Endothelial cell (in vitro differentiated cells): ENCODE measurements at regions not wholly inside any gene's neighbourhood (a gene's known extent, or its start where the extent isn't known, plus 50 kb on each side); places are given as distances from the start of the nearest gene placed in this dataset.

Experiments
- DNase-seq: peaks from one replicate; pipeline ENCODE4 v3.0.0; 2021; ENCODE audit warnings: low spot score
- H3K27ac Mint-ChIP-seq: one replicate; pipeline ENCODE4 v1.8.0; 2021; ENCODE audit warnings: mixed read lengths, inconsistent platforms; ENCODE audit not compliant: unreplicated experiment
- H3K27me3 Mint-ChIP-seq: one replicate; pipeline ENCODE4 v1.8.0; 2021; ENCODE audit warnings: mild to moderate bottlenecking, moderate library complexity, mixed read lengths, inconsistent platforms; ENCODE audit not compliant: unreplicated experiment
- H3K36me3 Mint-ChIP-seq: one replicate; pipeline ENCODE4 v1.8.0; 2021; ENCODE audit warnings: mild to moderate bottlenecking, low read depth, mixed read lengths, inconsistent platforms; ENCODE audit not compliant: unreplicated experiment
- H3K4me1 Mint-ChIP-seq: one replicate; pipeline ENCODE4 v1.8.0; 2021; ENCODE audit warnings: mild to moderate bottlenecking, mixed read lengths, inconsistent platforms; ENCODE audit not compliant: unreplicated experiment
- H3K4me3 Mint-ChIP-seq: one replicate; pipeline ENCODE4 v1.8.0; 2021; ENCODE audit warnings: mild to moderate bottlenecking, mixed read lengths, inconsistent platforms; ENCODE audit not compliant: unreplicated experiment
- H3K9me3 Mint-ChIP-seq: one replicate; pipeline ENCODE4 v1.8.0; 2021; ENCODE audit warnings: mixed read lengths, inconsistent platforms; ENCODE audit not compliant: unreplicated experiment
- TF ChIP-seq, protein P1 (sequence below): fragments of 200-600 bp; sonication (generic); IDR thresholded peaks from one replicate; pipeline ENCODE4 v1.5.0; 2021; ENCODE audit warnings: antibody characterized with exemption; ENCODE audit not compliant: unreplicated experiment

DNA sequence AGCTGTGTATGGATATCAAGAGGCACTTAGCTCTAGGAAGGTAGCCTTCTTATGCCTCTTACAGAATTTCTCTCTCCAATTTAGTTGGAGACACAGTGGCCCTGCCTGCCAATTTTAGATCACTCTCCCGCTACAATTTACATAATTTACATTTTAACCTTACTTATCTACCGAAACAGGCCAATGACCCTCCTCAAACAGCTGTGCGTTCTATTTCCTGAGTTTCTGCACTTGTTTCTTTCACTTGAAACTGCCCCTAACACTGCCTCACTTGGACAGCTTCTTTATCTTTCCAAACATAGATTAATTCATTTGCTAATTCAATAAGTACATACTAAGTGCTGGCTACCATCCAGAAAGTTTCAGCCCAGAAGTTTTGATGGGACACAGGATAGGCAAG, 52.9 kb upstream of the HDDC2 start:
- peaks cover 4% of the 10 kb centered on the region for H3K27me3 Mint-ChIP-seq
- H3K27ac Mint-ChIP-seq, result no peak overlapping the region
- no peak for DNase-seq
- no peaks in the 10 kb centered on the region for H3K9me3 Mint-ChIP-seq
- no peak overlapping the region for H3K4me3 Mint-ChIP-seq
- H3K4me1 Mint-ChIP-seq, result peaks cover 22% of the 10 kb centered on the region
- TF ChIP-seq, protein P1, sequence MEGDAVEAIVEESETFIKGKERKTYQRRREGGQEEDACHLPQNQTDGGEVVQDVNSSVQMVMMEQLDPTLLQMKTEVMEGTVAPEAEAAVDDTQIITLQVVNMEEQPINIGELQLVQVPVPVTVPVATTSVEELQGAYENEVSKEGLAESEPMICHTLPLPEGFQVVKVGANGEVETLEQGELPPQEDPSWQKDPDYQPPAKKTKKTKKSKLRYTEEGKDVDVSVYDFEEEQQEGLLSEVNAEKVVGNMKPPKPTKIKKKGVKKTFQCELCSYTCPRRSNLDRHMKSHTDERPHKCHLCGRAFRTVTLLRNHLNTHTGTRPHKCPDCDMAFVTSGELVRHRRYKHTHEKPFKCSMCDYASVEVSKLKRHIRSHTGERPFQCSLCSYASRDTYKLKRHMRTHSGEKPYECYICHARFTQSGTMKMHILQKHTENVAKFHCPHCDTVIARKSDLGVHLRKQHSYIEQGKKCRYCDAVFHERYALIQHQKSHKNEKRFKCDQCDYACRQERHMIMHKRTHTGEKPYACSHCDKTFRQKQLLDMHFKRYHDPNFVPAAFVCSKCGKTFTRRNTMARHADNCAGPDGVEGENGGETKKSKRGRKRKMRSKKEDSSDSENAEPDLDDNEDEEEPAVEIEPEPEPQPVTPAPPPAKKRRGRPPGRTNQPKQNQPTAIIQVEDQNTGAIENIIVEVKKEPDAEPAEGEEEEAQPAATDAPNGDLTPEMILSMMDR, result no peak
- no peaks in the 10 kb centered on the region for H3K36me3 Mint-ChIP-seq

DNA sequence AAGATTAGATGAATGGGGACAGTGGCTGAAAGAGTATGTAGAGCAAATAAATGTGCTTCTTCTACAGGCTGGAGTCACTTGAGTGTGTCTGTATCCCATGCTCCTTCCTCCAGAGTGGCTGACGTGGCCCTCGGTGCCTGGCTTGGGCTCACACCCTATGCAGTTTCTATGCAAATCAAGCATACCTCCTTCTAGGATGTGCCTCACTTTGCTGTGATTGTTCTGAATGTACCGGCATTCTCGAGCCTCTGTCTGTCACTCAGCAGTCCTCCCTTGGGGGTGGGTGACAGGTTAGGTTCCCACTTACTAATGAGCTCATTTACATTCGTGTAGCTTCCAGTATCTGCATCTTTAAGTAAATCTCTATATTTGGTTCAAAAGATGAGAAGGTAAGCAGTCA, 55.1 kb upstream of the HDDC2 start:
- H3K27me3 Mint-ChIP-seq, result peaks cover 4% of the 10 kb centered on the region
- no peak for DNase-seq
- TF ChIP-seq, protein P1, result no peak
- H3K4me1 Mint-ChIP-seq, result peaks cover 31% of the 10 kb centered on the region
- H3K36me3 Mint-ChIP-seq, result no peaks in the 10 kb centered on the region
- peak overlapping the region; percentile 21 for H3K27ac Mint-ChIP-seq
- no peak overlapping the region for H3K4me3 Mint-ChIP-seq
- H3K9me3 Mint-ChIP-seq, result no peaks in the 10 kb centered on the region

DNA sequence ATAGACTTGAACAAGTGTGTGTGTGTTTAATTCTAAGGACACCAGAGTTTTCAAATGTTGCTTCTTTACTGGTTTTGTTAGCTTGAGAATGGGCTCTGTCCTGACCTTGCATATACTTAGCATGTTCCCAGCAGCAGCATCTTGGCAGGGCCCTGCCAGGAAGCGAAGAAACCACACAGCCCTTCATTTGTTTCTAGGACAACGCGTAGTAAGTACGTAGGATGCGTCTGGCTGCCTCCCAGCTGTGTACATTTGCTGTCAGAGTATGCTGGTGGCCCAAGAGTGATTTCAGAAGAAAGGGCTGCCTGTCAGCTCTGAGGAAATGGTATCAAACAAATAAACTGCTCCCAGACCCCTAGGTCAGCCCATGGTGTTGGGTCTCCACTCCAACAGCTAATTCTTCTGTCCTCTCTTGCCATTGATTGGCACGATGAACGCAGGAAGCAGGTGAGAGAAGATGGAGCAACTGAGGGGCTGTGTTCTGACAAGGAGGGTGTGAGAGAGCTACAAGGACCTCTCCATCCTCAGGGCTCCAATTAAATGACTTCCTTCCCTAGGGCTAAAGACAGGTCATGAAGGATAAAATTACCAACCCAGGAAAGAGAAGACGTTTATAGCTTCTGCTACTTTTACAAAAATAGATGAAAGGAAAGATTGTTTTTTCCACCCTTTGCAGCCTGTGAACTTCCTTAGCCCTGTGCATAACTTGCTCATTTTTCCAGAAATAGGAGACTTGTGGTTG, 55.9 kb upstream of the HDDC2 start:
- no peak overlapping the region for H3K4me3 Mint-ChIP-seq
- DNase-seq, result no peak
- H3K4me1 Mint-ChIP-seq, result peaks cover 38% of the 10 kb centered on the region
- peaks cover 4% of the 10 kb centered on the region for H3K27me3 Mint-ChIP-seq
- no peaks in the 10 kb centered on the region for H3K9me3 Mint-ChIP-seq
- H3K27ac Mint-ChIP-seq, result no peak overlapping the region
- H3K36me3 Mint-ChIP-seq, result no peaks in the 10 kb centered on the region
- TF ChIP-seq, protein P1, result no peak

DNA sequence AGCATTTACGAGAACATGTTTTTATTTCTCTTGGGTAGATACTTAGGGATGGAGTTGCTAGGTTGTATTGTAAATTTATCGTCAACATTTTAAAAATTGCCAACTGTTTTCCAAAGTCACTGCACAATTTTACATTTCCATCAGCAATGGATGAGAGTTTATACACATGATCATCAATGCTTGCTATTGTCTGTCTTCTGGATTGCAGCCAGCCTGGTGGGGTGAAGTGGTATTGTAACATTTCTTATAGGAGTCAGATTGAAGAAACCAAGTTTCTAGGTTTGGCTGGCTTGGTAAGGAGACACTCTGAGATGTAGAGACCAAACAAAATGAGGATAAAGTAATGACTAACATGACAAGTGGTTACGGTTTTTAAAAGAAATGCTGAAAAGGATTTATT, 57.1 kb upstream of the HDDC2 start:
- TF ChIP-seq, protein P1, result no peak
- H3K4me1 Mint-ChIP-seq, result peaks cover 42% of the 10 kb centered on the region
- peaks cover 4% of the 10 kb centered on the region for H3K27me3 Mint-ChIP-seq
- no peaks in the 10 kb centered on the region for H3K36me3 Mint-ChIP-seq
- no peak for DNase-seq
- no peak overlapping the region for H3K4me3 Mint-ChIP-seq
- no peak overlapping the region for H3K27ac Mint-ChIP-seq
- no peaks in the 10 kb centered on the region for H3K9me3 Mint-ChIP-seq

DNA sequence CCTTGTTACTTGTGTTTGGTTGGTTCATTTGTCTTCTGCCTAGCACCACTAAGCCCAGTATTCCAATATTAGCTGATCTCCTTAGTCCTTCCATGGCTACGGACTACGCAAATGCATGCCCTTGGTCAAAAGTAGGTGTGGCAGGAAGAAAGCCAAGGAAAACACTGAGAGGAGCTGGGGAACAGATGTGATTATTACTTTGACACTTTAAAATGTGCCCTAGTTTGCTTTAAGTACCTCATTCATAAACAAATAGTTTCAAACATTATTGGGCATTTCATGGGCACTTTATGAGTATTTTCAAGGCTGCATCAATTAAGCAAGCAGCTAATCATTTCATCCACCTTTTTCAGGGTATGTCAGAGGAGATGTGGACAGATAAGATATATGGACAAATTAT, 60.1 kb upstream of the HDDC2 start:
- H3K27ac Mint-ChIP-seq, result peak overlapping the region; percentile 97
- H3K9me3 Mint-ChIP-seq, result no peaks in the 10 kb centered on the region
- H3K4me1 Mint-ChIP-seq, result peaks cover 44% of the 10 kb centered on the region
- TF ChIP-seq, protein P1, result no peak
- no peak for DNase-seq
- H3K27me3 Mint-ChIP-seq, result peaks cover 2% of the 10 kb centered on the region
- H3K4me3 Mint-ChIP-seq, result no peak overlapping the region
- no peaks in the 10 kb centered on the region for H3K36me3 Mint-ChIP-seq
